PC-9 (cell line): ENCODE measurements at regions not wholly inside any gene's neighbourhood (a gene's known extent, or its start where the extent isn't known, plus 50 kb on each side); places are given as distances from the start of the nearest gene placed in this dataset.
A peak's percentile ranks its signal among the peaks of the same experiment; 100 is the strongest.
"Not testable (repeated sequence)": the region's sequence is repeated elsewhere in the genome, so short reads cannot be mapped to it uniquely, and the experiment has no call there.

ENCODE experiments used
- BruUV-seq: library from RNA; stranded (reverse); fragments of 400-500 nt; replicated peaks from 2 replicates; lab custom pipeline; 2021; lab: Mats Ljungman, UMichigan
- CTCF ChIA-PET: fragments of 300-600 bp; sonication (Branson Sonifier 250); formaldehyde crosslinking; loops from one replicate; lab custom pipeline; 2022; ENCODE audit warnings: antibody characterized with exemption; lab: Charles Lee
- POLR2A ChIA-PET: fragments of 300-600 bp; sonication (Branson Sonifier 250); formaldehyde crosslinking; loops from one replicate; lab custom pipeline; 2022; ENCODE audit warnings: antibody characterized with exemption; ENCODE audit not compliant: unreplicated experiment; lab: Charles Lee
- DNase-seq, 2 experiments: peaks; one replicate each; pipeline versions ENCODE4 v3.0.0 to v3.0.0-alpha.2; 2015 to 2022; ENCODE audit warnings: mixed read lengths in 1 of 2
- H2AFZ ChIP-seq: fragments of 200-600 bp; sonication (generic); 2 replicates; pipeline ENCODE4 v1.8.1; 2017; ENCODE audit warnings: antibody characterized with exemption
- H3F3A ChIP-seq: fragments of 200-600 bp; sonication (generic); 2 replicates; pipeline ENCODE4 v1.8.1; 2017; ENCODE audit warnings: antibody characterized with exemption, mild to moderate bottlenecking, low read depth; ENCODE audit not compliant: insufficient read depth
- H3K27ac ChIP-seq: fragments of 200-600 bp; sonication (generic); 2 replicates; pipeline ENCODE4 v1.6.1; 2016; ENCODE audit warnings: mixed run types
- H3K27me3 ChIP-seq: fragments of 200-600 bp; sonication (generic); 2 replicates; pipeline ENCODE4 v1.6.1; 2016; ENCODE audit warnings: low read depth, mixed run types; ENCODE audit not compliant: insufficient read depth
- H3K36me3 ChIP-seq: fragments of 200-600 bp; sonication (generic); 2 replicates; pipeline ENCODE4 v1.6.1; 2016; ENCODE audit warnings: low read depth, mixed run types
- H3K4me1 ChIP-seq: fragments of 200-600 bp; sonication (generic); replicated peaks from 2 replicates; pipeline ENCODE4 v1.6.1; 2016; ENCODE audit warnings: mixed run types; ENCODE audit not compliant: insufficient read depth
- H3K4me2 ChIP-seq: fragments of 200-600 bp; sonication (generic); 2 replicates; pipeline ENCODE4 v1.6.1; 2017; ENCODE audit warnings: mixed run types
- H3K4me3 ChIP-seq: fragments of 200-600 bp; sonication (generic); 2 replicates; pipeline ENCODE4 v1.6.1; 2016; ENCODE audit warnings: mixed run types
- H3K79me2 ChIP-seq: fragments of 200-600 bp; sonication (generic); 2 replicates; pipeline ENCODE4 v1.6.1; 2017; ENCODE audit warnings: low read depth, mixed run types
- H3K9me2 ChIP-seq: fragments of 200-600 bp; sonication (generic); 2 replicates; pipeline ENCODE4 v1.8.1; 2017; ENCODE audit warnings: mild to moderate bottlenecking; ENCODE audit not compliant: insufficient read depth
- H3K9me3 ChIP-seq: fragments of 200-600 bp; sonication (generic); 2 replicates; pipeline ENCODE4 v1.8.1; 2016; ENCODE audit warnings: low read depth; ENCODE audit not compliant: insufficient read depth
- H4K20me1 ChIP-seq: fragments of 200-600 bp; sonication (generic); 2 replicates; pipeline ENCODE4 v1.8.1; 2017; ENCODE audit not compliant: insufficient read depth
- CTCF ChIP-seq: fragments of 200-600 bp; sonication (generic); conservative IDR thresholded peaks from 2 replicates; pipeline ENCODE4 v1.6.1; 2017; ENCODE audit warnings: mixed run types, antibody characterized with exemption, mild to moderate bottlenecking, moderate library complexity
- intact Hi-C: fragments of 100-400 bp; cut with micrococcal nuclease; formaldehyde crosslinking; loops from one replicate; pipeline ENCODE4 v1.10.0; 2022; ENCODE audit not compliant: unreplicated experiment

GRCh38 chr13:52565324-52565723, 76.9 kb upstream of the HNRNPA1L2 start:
- BruUV-seq, CTCF ChIA-PET, DNase-seq: not testable (repeated sequence)

GRCh38 chr13:52569904-52570602, 72.2 kb upstream of the HNRNPA1L2 start:
- H3K9me3 ChIP-seq, H3K9me2 ChIP-seq, H2AFZ ChIP-seq, POLR2A ChIA-PET, H3F3A ChIP-seq, H3K36me3 ChIP-seq, H3K4me1 ChIP-seq, BruUV-seq, H3K27me3 ChIP-seq, H3K4me2 ChIP-seq, H3K27ac ChIP-seq, H4K20me1 ChIP-seq, intact Hi-C loops, H3K79me2 ChIP-seq, H3K4me3 ChIP-seq: not testable (repeated sequence)
- CTCF ChIA-PET: interaction anchor here (0.8 kb wide), 1 partner anchor 398 kb away, joined by 3 read pairs; no protein-coding TSS in a partner anchor
- TF ChIP-seq CTCF: peak; percentile 57
- DNase-seq: peak; percentile 37 to 41

More at GRCh38 chr13:52565324-52565723, 76.9 kb upstream of the HNRNPA1L2 start:
- H3K9me3 ChIP-seq, H3K79me2 ChIP-seq, H3F3A ChIP-seq, H3K36me3 ChIP-seq, H4K20me1 ChIP-seq, POLR2A ChIA-PET, H3K27me3 ChIP-seq, H2AFZ ChIP-seq, H3K4me3 ChIP-seq, H3K4me2 ChIP-seq, H3K27ac ChIP-seq, H3K4me1 ChIP-seq, intact Hi-C loops, H3K9me2 ChIP-seq: not testable (repeated sequence)

GRCh38 chr13:52571163-52571562, 71.1 kb upstream of the HNRNPA1L2 start:
- H3K9me3 ChIP-seq, BruUV-seq, H2AFZ ChIP-seq, H3K9me2 ChIP-seq, CTCF ChIA-PET, H3K27ac ChIP-seq, H3K27me3 ChIP-seq, DNase-seq, intact Hi-C loops, H3K79me2 ChIP-seq, H3K4me2 ChIP-seq, H3K4me1 ChIP-seq, H3K4me3 ChIP-seq, H3K36me3 ChIP-seq, H4K20me1 ChIP-seq, H3F3A ChIP-seq, POLR2A ChIA-PET: not testable (repeated sequence)

GRCh38 chr13:52582962-52583361, 59.3 kb upstream of the HNRNPA1L2 start:
- H3K9me3 ChIP-seq, H4K20me1 ChIP-seq, H3K79me2 ChIP-seq, H3K27me3 ChIP-seq, H3K4me3 ChIP-seq, intact Hi-C loops, H3K4me2 ChIP-seq, H3K4me1 ChIP-seq, DNase-seq, H3F3A ChIP-seq, H2AFZ ChIP-seq, H3K27ac ChIP-seq, BruUV-seq, H3K36me3 ChIP-seq, H3K9me2 ChIP-seq, CTCF ChIA-PET: not testable (repeated sequence)
- POLR2A ChIA-PET: interaction anchor here (0.7 kb wide), 2 partner anchors 70 to 600 kb away, joined by 3 to 20 read pairs; partner anchors contain the start of gene SUGT1
